ENCODE measurements at regions not wholly inside any gene's neighbourhood (a gene's known extent, or its start where the extent isn't known, plus 50 kb on each side); places are given as distances from the start of the nearest gene placed in this dataset.

DNA sequence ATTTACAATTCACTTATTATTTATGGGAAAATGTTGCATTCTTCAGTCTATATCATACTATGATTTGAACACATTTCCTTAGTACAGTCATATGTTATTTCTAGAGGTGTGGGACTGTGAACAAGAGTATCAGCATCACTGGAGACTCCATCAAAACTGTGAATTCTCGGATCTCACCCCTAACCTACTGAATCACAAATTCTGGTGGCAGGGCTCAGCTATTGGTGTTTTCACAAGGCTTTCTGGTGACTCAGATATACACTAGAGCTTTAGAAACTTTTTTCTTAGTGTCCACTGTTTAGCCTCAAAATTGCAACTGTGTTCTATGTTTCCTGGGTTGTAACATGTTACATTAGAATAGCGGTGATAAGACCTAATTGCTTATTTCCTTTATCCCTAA is 352.9 kb upstream of the DDI1 start:
- Histone ChIP-seq H3K36me3 (no peaks in the 10 kb centered on the region), H3K27me3 (ENCODE audit: low read depth) (no peaks in the 10 kb centered on the region), H3K9me3 (replicated peaks) (peaks cover 13% of the 10 kb centered on the region), H3K4me3 (no peak overlapping the region), H3K4me1 (peaks cover 13% of the 10 kb centered on the region), H3K27ac (replicated peaks) (no peak overlapping the region)
- intact Hi-C loops (cut with micrococcal nuclease): loop anchor here (5.0 kb wide), 1 partner anchor 469 kb away; no protein-coding TSS in a partner anchor
- TF ChIP-seq, protein P1, sequence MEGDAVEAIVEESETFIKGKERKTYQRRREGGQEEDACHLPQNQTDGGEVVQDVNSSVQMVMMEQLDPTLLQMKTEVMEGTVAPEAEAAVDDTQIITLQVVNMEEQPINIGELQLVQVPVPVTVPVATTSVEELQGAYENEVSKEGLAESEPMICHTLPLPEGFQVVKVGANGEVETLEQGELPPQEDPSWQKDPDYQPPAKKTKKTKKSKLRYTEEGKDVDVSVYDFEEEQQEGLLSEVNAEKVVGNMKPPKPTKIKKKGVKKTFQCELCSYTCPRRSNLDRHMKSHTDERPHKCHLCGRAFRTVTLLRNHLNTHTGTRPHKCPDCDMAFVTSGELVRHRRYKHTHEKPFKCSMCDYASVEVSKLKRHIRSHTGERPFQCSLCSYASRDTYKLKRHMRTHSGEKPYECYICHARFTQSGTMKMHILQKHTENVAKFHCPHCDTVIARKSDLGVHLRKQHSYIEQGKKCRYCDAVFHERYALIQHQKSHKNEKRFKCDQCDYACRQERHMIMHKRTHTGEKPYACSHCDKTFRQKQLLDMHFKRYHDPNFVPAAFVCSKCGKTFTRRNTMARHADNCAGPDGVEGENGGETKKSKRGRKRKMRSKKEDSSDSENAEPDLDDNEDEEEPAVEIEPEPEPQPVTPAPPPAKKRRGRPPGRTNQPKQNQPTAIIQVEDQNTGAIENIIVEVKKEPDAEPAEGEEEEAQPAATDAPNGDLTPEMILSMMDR (IDR thresholded peaks at IDR 0.05; ENCODE audit: borderline replicate concordance): no peak
- no peak for DNase-seq

DNA sequence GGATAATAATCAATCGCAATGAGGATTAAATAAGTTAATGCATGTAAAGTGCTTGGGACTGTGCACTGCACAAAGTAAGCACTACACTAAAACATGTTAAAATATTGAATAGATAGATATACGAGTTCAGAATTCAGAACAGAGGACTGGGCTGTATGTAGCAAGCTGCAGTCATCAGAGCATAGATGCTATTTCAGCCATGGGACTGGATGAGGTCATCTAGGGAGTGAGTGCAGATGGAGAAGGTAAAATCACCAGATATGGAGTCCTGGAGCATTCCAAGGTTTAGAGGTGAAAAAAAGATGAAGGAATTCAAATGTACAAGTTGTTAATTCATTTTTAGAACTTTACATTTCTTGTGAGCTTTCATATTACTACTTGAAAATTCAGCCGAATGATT is 347.5 kb upstream of the DDI1 start:
- intact Hi-C loops (cut with micrococcal nuclease): no loop called here
- TF ChIP-seq, protein P1 (IDR thresholded peaks at IDR 0.05; ENCODE audit: borderline replicate concordance): no peak
- Histone ChIP-seq H3K27me3 (ENCODE audit: low read depth) (no peaks in the 10 kb centered on the region), H3K36me3 (no peaks in the 10 kb centered on the region), H3K27ac (replicated peaks) (no peak overlapping the region), H3K4me3 (no peak overlapping the region), H3K4me1 (no peaks in the 10 kb centered on the region), H3K9me3 (replicated peaks) (peaks cover 13% of the 10 kb centered on the region)
- DNase-seq: no peak

DNA sequence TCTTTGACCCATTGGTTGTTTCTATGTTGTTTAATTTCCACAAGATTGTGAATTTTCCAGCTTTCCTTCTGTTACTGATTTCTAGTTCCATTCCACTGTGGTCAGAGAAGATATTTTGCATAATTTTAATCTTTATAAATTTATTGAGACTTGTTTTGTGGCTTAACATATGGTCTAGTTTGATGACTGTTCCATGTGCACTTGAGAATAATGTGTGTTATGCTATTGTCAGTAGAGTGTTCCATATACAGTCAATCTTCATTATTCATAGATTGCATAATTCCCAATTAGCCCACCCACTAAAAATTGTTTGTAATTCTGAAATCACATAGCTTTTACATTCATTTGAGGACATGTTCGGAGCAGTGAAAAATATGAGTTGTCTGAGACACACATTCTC is 346.1 kb upstream of the DDI1 start:
- TF ChIP-seq, protein P1 (IDR thresholded peaks at IDR 0.05; ENCODE audit: borderline replicate concordance): no peak
- Histone ChIP-seq H3K27me3 (ENCODE audit: low read depth) (no peaks in the 10 kb centered on the region), H3K4me3 (no peak overlapping the region), H3K4me1 (no peaks in the 10 kb centered on the region), H3K27ac (replicated peaks) (no peak overlapping the region), H3K9me3 (replicated peaks) (peaks cover 13% of the 10 kb centered on the region), H3K36me3 (no peaks in the 10 kb centered on the region)
- intact Hi-C loops (cut with micrococcal nuclease): no loop called here
- no peak for DNase-seq

DNA sequence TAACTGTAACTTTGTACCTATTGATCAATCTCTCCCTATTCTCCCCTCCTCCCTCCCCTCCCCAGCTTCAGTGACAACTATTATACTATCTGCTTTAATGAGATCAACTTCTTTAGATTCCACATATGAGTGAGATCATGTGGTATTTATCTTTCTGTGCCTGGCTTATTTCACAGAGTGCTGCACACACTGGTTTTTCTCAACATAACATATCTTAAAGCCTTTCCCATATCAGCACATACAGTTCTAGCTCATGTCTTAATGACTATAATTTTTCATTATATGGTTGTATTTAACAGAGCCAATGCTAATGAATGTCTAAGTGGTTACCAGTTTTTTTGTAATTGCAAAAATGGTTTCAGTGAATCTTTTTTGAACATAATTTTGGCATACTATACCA is 340.3 kb upstream of the DDI1 start:
- no peak for DNase-seq
- no peak overlapping the region for H3K4me3 ChIP-seq
- intact Hi-C loops (cut with micrococcal nuclease): no loop called here
- H3K27ac ChIP-seq (replicated peaks): no peak overlapping the region
- no peaks in the 10 kb centered on the region for H3K9me3 ChIP-seq (replicated peaks)
- TF ChIP-seq, protein P1 (IDR thresholded peaks at IDR 0.05; ENCODE audit: borderline replicate concordance): no peak
- no peaks in the 10 kb centered on the region for H3K36me3 ChIP-seq
- H3K27me3 ChIP-seq (ENCODE audit: low read depth): no peaks in the 10 kb centered on the region
- H3K4me1 ChIP-seq: peaks cover 4% of the 10 kb centered on the region

DNA sequence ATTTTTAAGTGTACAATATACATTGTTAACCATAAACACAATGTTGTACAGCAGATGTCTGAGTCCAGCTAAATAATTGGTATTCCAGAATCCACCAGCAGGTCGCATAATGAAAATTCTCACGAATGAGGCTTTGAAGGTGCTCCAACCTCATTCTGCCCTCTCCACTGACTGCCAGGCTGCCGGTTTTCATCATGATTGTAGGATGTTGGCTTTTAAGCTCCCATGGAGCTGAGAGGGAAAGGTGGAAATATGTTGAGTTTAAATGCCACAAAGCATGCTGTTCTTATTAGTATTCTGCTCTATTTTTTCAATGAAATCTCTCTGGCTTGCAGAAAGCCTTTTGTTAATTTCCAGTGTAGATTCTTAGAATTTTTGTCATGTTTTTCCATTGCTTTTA is 337.2 kb upstream of the DDI1 start:
- Histone ChIP-seq H3K9me3 (replicated peaks) (no peaks in the 10 kb centered on the region), H3K36me3 (no peaks in the 10 kb centered on the region), H3K27me3 (ENCODE audit: low read depth) (no peaks in the 10 kb centered on the region), H3K4me3 (no peak overlapping the region), H3K27ac (replicated peaks) (no peak overlapping the region), H3K4me1 (peaks cover 7% of the 10 kb centered on the region)
- no peak for DNase-seq
- TF ChIP-seq, protein P1 (IDR thresholded peaks at IDR 0.05; ENCODE audit: borderline replicate concordance): no peak
- intact Hi-C loops (cut with micrococcal nuclease): no loop called here

DNA sequence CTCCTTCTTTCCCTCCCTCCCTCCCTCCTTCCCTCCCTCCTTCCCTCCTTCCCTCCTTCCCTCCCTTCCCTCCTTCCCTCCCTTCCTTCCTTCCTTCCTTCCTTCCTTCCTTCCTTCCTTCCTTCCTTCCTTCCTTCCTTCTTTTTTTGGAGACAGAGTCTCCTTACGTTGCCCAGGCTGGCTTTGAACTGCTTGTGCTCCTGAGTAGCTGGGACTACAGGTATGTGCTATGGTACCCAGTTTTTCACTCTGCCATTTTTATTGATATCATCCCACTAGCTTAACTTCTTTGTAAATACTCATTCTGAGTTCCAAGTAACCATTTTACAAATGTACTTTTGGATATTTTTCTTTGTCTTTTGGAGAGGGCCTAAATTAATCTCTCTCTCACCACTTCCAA is 336.8 kb upstream of the DDI1 start:
- H3K9me3 ChIP-seq (replicated peaks): no peaks in the 10 kb centered on the region
- peaks cover 7% of the 10 kb centered on the region for H3K4me1 ChIP-seq
- intact Hi-C loops (cut with micrococcal nuclease): no loop called here
- H3K36me3 ChIP-seq: no peaks in the 10 kb centered on the region
- TF ChIP-seq, protein P1 (IDR thresholded peaks at IDR 0.05; ENCODE audit: borderline replicate concordance): no peak
- H3K4me3 ChIP-seq: no peak overlapping the region
- H3K27me3 ChIP-seq (ENCODE audit: low read depth): no peaks in the 10 kb centered on the region
- H3K27ac ChIP-seq (replicated peaks): no peak overlapping the region
- DNase-seq: no peak

Measured in left ventricle myocardium inferior (tissue), 1 donor.